Adrenal gland (tissue), 9 donors: ENCODE measurements at regions not wholly inside any gene's neighbourhood (a gene's known extent, or its start where the extent isn't known, plus 50 kb on each side); places are given as distances from the start of the nearest gene placed in this dataset.

Source experiments
- DNase-seq, 7 donors: peaks; one replicate each; pipeline ENCODE4 v3.0.0-alpha.2; 2019 to 2020
- H3K27ac ChIP-seq, 5 donors: fragments of 200-600 bp; sonication (generic) in 4 of 5; 1 replicate in 3 of 5; 2 replicates in 2 of 5; pipeline versions ENCODE4 v1.5.1 to v1.8.0; 2016 to 2020; ENCODE audit warnings: mild to moderate bottlenecking in 1 of 5
- H3K27me3 ChIP-seq: fragments of 200-600 bp; 2 replicates; pipeline ENCODE4 v1.8.0; 2021
- H3K36me3 ChIP-seq, 2 donors: fragments of 200-600 bp; replicated peaks in 1 of 2; 1 replicate in 1 of 2; 2 replicates in 1 of 2; pipeline versions ENCODE4 v1.5.1 to v1.8.0; 2018 to 2022
- H3K4me1 ChIP-seq, 2 donors: fragments of 200-600 bp; replicated peaks in 1 of 2; 1 replicate in 1 of 2; 2 replicates in 1 of 2; pipeline versions ENCODE4 v1.5.1 to v1.8.0; 2018 to 2021
- H3K4me3 ChIP-seq, 4 donors: fragments of 200-600 bp; sonication (generic) in 3 of 4; one replicate each; pipeline ENCODE4 v1.5.1; 2016 to 2018
- H3K9me3 ChIP-seq, 3 donors: fragments of 200-600 bp; sonication (generic) in 1 of 3; replicated peaks in 1 of 3; 1 replicate in 2 of 3; 2 replicates in 1 of 3; pipeline versions ENCODE4 v1.5.1 to v1.8.0; 2016 to 2021
- POLR2A ChIP-seq, 2 donors: fragments of 450-650 bp; IDR thresholded peaks; one replicate each; pipeline ENCODE4 v1.6.1; 2017; ENCODE audit warnings: antibody characterized with exemption in 2 of 2, mild to moderate bottlenecking in 2 of 2, moderate library complexity in 1 of 2
- WGBS, 4 donors: extraction: QIAGEN DNeasy Blood & Tissue Kit in 2 of 4; methylation state at CpG; one replicate each; pipeline versions ENCODE4 v1.1.5 to v1.1.7; 2013 to 2017; 5-methylcytosine and 5-hydroxymethylcytosine counted together
- intact Hi-C, 2 donors: fragments of 100-400 bp; cut with DNase I; formaldehyde crosslinking; loops; one replicate each; pipeline versions ENCODE4 v1.14.1 to v1.15.0; 2022 to 2023
- TF ChIP-seq, protein P1 (sequence below), 6 experiments: fragments of 450-650 bp in 4 of 6; fragments of 200-600 bp in 2 of 6; sonication (generic) in 1 of 6; IDR thresholded peaks; 1 replicate in 5 of 6; 2 replicates in 1 of 6; pipeline versions ENCODE4 v1.5.1 to v1.8.0; 2016 to 2021; ENCODE audit warnings: antibody characterized with exemption in 6 of 6, mild to moderate bottlenecking in 2 of 6, moderate library complexity in 1 of 6
- donor health status: healthy with polysubstance abuse.
- donor health status: Bipolar disorder and iron deficiency.
- donor health status: DM: yes; HTN: yes; CAD: no.
- donor health status: DM: no; HTN: no; CAD: no.
- donor health status: DM: no; HTN: no; CAD: no.

DNA sequence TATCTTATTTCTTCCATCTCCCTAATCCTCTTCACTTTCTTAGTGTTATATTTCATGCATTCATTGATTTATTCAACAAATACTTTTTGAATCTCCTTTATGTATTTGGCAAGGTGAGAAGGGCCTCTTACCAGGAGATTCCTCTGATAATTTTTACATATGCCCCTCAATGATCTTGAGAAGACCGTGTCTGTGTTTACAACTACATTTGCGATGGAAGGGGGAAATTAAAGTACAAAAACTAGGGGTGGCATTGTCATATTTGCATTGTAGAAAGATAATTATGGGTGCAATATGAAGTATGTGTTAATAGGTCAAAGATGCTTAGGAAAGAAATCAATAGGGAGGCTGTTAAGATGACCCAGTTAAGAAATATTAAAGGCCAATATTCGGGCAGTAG, 1108.4 kb upstream of the MIR17HG start:
- no peaks in the 10 kb centered on the region for H3K9me3 ChIP-seq
- TF ChIP-seq, protein P1, sequence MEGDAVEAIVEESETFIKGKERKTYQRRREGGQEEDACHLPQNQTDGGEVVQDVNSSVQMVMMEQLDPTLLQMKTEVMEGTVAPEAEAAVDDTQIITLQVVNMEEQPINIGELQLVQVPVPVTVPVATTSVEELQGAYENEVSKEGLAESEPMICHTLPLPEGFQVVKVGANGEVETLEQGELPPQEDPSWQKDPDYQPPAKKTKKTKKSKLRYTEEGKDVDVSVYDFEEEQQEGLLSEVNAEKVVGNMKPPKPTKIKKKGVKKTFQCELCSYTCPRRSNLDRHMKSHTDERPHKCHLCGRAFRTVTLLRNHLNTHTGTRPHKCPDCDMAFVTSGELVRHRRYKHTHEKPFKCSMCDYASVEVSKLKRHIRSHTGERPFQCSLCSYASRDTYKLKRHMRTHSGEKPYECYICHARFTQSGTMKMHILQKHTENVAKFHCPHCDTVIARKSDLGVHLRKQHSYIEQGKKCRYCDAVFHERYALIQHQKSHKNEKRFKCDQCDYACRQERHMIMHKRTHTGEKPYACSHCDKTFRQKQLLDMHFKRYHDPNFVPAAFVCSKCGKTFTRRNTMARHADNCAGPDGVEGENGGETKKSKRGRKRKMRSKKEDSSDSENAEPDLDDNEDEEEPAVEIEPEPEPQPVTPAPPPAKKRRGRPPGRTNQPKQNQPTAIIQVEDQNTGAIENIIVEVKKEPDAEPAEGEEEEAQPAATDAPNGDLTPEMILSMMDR (IDR thresholded peaks at IDR 0.05): no peak
- TF ChIP-seq POLR2A (IDR thresholded peaks at IDR 0.05): no peak
- H3K4me3 ChIP-seq: no peak overlapping the region
- H3K36me3 ChIP-seq: no peaks in the 10 kb centered on the region
- H3K27ac ChIP-seq: no peak overlapping the region
- DNase-seq: no peak
- H3K4me1 ChIP-seq: no peaks in the 10 kb centered on the region
- 89 to 94% (median 90%) methylated on average over 3 of the region's 3 CpGs for whole genome bisulfite sequencing, 4 donors
- intact Hi-C loops: no loop called here
- no peaks in the 10 kb centered on the region for H3K27me3 ChIP-seq

DNA sequence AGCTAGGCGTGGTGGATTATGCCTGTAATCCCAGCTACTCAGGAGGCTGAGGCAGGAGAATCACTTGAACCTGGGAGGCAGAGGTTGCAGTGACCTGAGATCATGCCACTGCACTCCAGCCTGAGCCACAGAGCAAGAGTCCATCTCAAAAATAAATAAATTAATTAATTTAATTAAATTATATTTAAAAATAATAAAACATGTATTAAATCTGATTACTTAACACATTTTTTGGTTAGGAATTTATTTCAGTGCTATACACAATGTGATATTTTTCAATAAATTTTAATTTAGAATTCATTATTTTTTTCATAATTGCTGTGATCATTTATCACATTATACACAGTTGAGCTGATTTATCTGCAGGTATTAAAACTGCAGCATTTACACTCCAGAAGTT, 1101.5 kb upstream of the MIR17HG start:
- peaks cover 0 to 6% of the 10 kb centered on the region in 2 donors for H3K4me1 ChIP-seq
- no peak for DNase-seq
- WGBS, 4 donors: 88 to 100% (median 91%) methylated on average over 1 of the region's 1 CpG
- TF ChIP-seq, protein P1 (IDR thresholded peaks at IDR 0.05): no peak
- no peak for TF ChIP-seq POLR2A (IDR thresholded peaks at IDR 0.05)
- H3K27me3 ChIP-seq: no peaks in the 10 kb centered on the region
- intact Hi-C loops: no loop called here
- H3K27ac ChIP-seq: no peak overlapping the region
- H3K36me3 ChIP-seq: no peaks in the 10 kb centered on the region
- H3K4me3 ChIP-seq: no peak overlapping the region
- no peaks in the 10 kb centered on the region for H3K9me3 ChIP-seq

DNA sequence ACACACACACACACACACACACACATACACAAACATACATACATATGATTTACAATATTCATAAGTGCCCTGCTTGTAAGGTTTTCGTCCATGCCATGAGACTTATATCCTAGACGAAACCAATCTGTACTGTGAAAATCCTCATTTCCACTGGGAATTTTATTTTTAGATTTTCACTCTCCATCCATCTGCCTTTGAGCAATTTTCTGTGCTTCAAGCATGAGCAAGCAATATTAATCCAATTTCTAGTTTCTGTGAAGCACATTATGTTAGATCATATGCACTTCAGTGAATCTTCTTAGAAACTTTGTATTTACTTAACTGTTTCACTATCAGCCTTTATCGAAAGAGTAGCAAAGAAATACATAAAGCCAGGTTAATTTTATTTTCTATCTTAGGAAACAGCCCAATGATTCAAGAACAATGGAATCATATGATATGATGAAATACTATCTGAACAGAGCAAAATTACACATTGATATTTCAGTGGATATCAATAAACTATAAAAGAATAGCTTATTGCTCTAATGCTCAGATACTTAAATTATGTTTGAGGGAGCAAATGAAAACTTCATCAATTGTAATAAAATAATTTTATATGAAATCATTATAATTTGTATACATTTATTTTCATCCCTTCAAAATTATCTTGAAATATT, 1100.7 kb upstream of the MIR17HG start:
- no peaks in the 10 kb centered on the region for H3K9me3 ChIP-seq
- no peak overlapping the region for H3K27ac ChIP-seq
- TF ChIP-seq, protein P1 (IDR thresholded peaks at IDR 0.05): no peak
- TF ChIP-seq POLR2A (IDR thresholded peaks at IDR 0.05): no peak
- intact Hi-C loops: no loop called here
- no peak overlapping the region for H3K4me3 ChIP-seq
- H3K27me3 ChIP-seq: no peaks in the 10 kb centered on the region
- H3K36me3 ChIP-seq: no peaks in the 10 kb centered on the region
- no peak for DNase-seq
- peaks cover 0 to 6% of the 10 kb centered on the region in 2 donors for H3K4me1 ChIP-seq
- WGBS, 4 donors: 88 to 92% (median 90%) methylated on average over 3 of the region's 3 CpGs

DNA sequence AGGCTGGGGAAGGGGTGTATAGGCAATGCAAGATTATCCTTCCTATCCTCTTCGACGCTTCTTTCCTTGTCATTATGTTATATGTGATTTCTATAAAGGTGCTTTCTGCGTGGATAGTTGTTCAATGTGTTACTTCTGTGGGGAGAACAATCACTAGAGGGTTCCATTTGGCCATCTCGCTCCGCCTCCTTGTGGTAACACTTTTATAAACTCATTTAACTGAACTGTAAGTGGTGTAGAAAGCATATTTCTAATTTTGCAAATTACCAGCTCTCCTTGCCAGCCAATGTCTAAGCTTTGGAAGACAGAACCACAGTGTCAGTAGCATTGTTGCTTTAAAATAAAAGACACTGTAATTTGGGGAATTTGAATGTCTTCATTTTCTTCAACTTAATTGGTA, 1093.7 kb upstream of the MIR17HG start:
- intact Hi-C loops: no loop called here

More for the DNA sequence above, 1093.7 kb upstream of the MIR17HG start:
- DNase-seq: no peak
- Histone ChIP-seq H3K4me1 (no peaks in the 10 kb centered on the region), H3K9me3 (no peaks in the 10 kb centered on the region), H3K36me3 (no peaks in the 10 kb centered on the region), H3K4me3 (no peak overlapping the region), H3K27ac (no peak overlapping the region), H3K27me3 (no peaks in the 10 kb centered on the region)
- WGBS, 4 donors: 86 to 97% (median 93%) methylated on average over 5 of the region's 5 CpGs
- TF ChIP-seq, protein P1 (IDR thresholded peaks at IDR 0.05): no peak
- no peak for TF ChIP-seq POLR2A (IDR thresholded peaks at IDR 0.05)
